PC-9 (cell line): ENCODE measurements at regions not wholly inside any gene's neighbourhood (a gene's known extent, or its start where the extent isn't known, plus 50 kb on each side); places are given as distances from the start of the nearest gene placed in this dataset.

Source experiments
- BruUV-seq: library from RNA; stranded (reverse); fragments of 400-500 nt; replicated peaks from 2 replicates; lab custom pipeline; 2021; lab: Mats Ljungman, UMichigan
- CTCF ChIA-PET: fragments of 300-600 bp; sonication (Branson Sonifier 250); formaldehyde crosslinking; loops from one replicate; lab custom pipeline; 2022; ENCODE audit warnings: antibody characterized with exemption; lab: Charles Lee
- POLR2A ChIA-PET: fragments of 300-600 bp; sonication (Branson Sonifier 250); formaldehyde crosslinking; loops from one replicate; lab custom pipeline; 2022; ENCODE audit warnings: antibody characterized with exemption; ENCODE audit not compliant: unreplicated experiment; lab: Charles Lee
- DNase-seq, 2 experiments: peaks; one replicate each; pipeline versions ENCODE4 v3.0.0 to v3.0.0-alpha.2; 2015 to 2022; ENCODE audit warnings: mixed read lengths in 1 of 2
- H2AFZ ChIP-seq: fragments of 200-600 bp; sonication (generic); 2 replicates; pipeline ENCODE4 v1.8.1; 2017; ENCODE audit warnings: antibody characterized with exemption
- H3F3A ChIP-seq: fragments of 200-600 bp; sonication (generic); 2 replicates; pipeline ENCODE4 v1.8.1; 2017; ENCODE audit warnings: antibody characterized with exemption, mild to moderate bottlenecking, low read depth; ENCODE audit not compliant: insufficient read depth
- H3K27ac ChIP-seq: fragments of 200-600 bp; sonication (generic); 2 replicates; pipeline ENCODE4 v1.6.1; 2016; ENCODE audit warnings: mixed run types
- H3K27me3 ChIP-seq: fragments of 200-600 bp; sonication (generic); 2 replicates; pipeline ENCODE4 v1.6.1; 2016; ENCODE audit warnings: low read depth, mixed run types; ENCODE audit not compliant: insufficient read depth
- H3K36me3 ChIP-seq: fragments of 200-600 bp; sonication (generic); 2 replicates; pipeline ENCODE4 v1.6.1; 2016; ENCODE audit warnings: low read depth, mixed run types
- H3K4me1 ChIP-seq: fragments of 200-600 bp; sonication (generic); replicated peaks from 2 replicates; pipeline ENCODE4 v1.6.1; 2016; ENCODE audit warnings: mixed run types; ENCODE audit not compliant: insufficient read depth
- H3K4me2 ChIP-seq: fragments of 200-600 bp; sonication (generic); 2 replicates; pipeline ENCODE4 v1.6.1; 2017; ENCODE audit warnings: mixed run types
- H3K4me3 ChIP-seq: fragments of 200-600 bp; sonication (generic); 2 replicates; pipeline ENCODE4 v1.6.1; 2016; ENCODE audit warnings: mixed run types
- H3K79me2 ChIP-seq: fragments of 200-600 bp; sonication (generic); 2 replicates; pipeline ENCODE4 v1.6.1; 2017; ENCODE audit warnings: low read depth, mixed run types
- H3K9me2 ChIP-seq: fragments of 200-600 bp; sonication (generic); 2 replicates; pipeline ENCODE4 v1.8.1; 2017; ENCODE audit warnings: mild to moderate bottlenecking; ENCODE audit not compliant: insufficient read depth
- H3K9me3 ChIP-seq: fragments of 200-600 bp; sonication (generic); 2 replicates; pipeline ENCODE4 v1.8.1; 2016; ENCODE audit warnings: low read depth; ENCODE audit not compliant: insufficient read depth
- H4K20me1 ChIP-seq: fragments of 200-600 bp; sonication (generic); 2 replicates; pipeline ENCODE4 v1.8.1; 2017; ENCODE audit not compliant: insufficient read depth
- EZH2 ChIP-seq: fragments of 200-600 bp; sonication (generic); IDR thresholded peaks from 2 replicates; pipeline ENCODE4 v1.8.0; 2017; ENCODE audit warnings: antibody characterized with exemption, low read depth
- intact Hi-C: fragments of 100-400 bp; cut with micrococcal nuclease; formaldehyde crosslinking; loops from one replicate; pipeline ENCODE4 v1.10.0; 2022; ENCODE audit not compliant: unreplicated experiment
- TF ChIP-seq, protein P1 (sequence below): fragments of 200-600 bp; sonication (generic); conservative IDR thresholded peaks from 2 replicates; pipeline ENCODE4 v1.6.1; 2017; ENCODE audit warnings: mixed run types, antibody characterized with exemption, mild to moderate bottlenecking, moderate library complexity

- Histone ChIP-seq H3K79me2 (no peaks in the 10 kb centered on the region), H3K4me3 (no peak overlapping the region), H3K27ac (no peak overlapping the region), H3K4me2 (no peak overlapping the region), H2AFZ (no peak overlapping the region), H3K9me3 (no peaks in the 10 kb centered on the region), H3K4me1 (no peaks in the 10 kb centered on the region), H3K36me3 (no peaks in the 10 kb centered on the region), H4K20me1 (no peaks in the 10 kb centered on the region), H3K27me3 (peaks cover 69% of the 10 kb centered on the region), H3F3A (no peaks in the 10 kb centered on the region), H3K9me2 (no peaks in the 10 kb centered on the region)
- DNase-seq = no peak
- ChIA-PET CTCF (no interaction called here), POLR2A (no interaction called here)
- no TSS peak for BruUV-seq
- intact Hi-C loops = no loop called here
- TF ChIP-seq, protein P1, sequence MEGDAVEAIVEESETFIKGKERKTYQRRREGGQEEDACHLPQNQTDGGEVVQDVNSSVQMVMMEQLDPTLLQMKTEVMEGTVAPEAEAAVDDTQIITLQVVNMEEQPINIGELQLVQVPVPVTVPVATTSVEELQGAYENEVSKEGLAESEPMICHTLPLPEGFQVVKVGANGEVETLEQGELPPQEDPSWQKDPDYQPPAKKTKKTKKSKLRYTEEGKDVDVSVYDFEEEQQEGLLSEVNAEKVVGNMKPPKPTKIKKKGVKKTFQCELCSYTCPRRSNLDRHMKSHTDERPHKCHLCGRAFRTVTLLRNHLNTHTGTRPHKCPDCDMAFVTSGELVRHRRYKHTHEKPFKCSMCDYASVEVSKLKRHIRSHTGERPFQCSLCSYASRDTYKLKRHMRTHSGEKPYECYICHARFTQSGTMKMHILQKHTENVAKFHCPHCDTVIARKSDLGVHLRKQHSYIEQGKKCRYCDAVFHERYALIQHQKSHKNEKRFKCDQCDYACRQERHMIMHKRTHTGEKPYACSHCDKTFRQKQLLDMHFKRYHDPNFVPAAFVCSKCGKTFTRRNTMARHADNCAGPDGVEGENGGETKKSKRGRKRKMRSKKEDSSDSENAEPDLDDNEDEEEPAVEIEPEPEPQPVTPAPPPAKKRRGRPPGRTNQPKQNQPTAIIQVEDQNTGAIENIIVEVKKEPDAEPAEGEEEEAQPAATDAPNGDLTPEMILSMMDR = no peak
- no peak for TF ChIP-seq EZH2
These were observed 257.6 kb downstream of the CBLN1 start for GRCh38 chr16:49024016-49024415.

DNA sequence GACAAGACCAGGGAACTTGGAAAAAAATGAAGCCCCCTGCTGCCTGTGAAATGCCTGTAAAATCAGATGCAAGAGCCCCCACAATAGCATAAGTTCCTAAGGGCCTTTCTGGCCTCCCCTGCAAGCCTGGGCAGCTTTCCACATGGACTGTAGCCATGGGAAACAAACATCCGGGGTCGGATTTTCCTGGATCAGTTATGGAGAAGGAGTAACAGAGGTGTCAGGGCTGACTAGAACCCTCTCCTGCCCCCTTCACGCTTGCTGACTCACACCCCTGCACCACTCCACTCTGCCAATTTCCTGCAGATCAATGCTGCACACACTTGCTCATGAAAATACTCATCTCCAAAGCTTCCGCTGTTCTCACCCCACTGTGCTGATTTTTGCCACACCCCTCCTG lies 258.6 kb downstream of the CBLN1 start:
- no TSS peak for BruUV-seq
- TF ChIP-seq, protein P1 = no peak
- no peak for TF ChIP-seq EZH2
- Histone ChIP-seq H3K4me1 (no peaks in the 10 kb centered on the region), H3K79me2 (no peaks in the 10 kb centered on the region), H3K9me3 (no peaks in the 10 kb centered on the region), H3K4me3 (no peak overlapping the region), H3K4me2 (no peak overlapping the region), H3F3A (no peaks in the 10 kb centered on the region), H3K36me3 (no peaks in the 10 kb centered on the region), H4K20me1 (no peaks in the 10 kb centered on the region), H3K9me2 (no peaks in the 10 kb centered on the region), H3K27me3 (peaks cover 68% of the 10 kb centered on the region), H3K27ac (no peak overlapping the region), H2AFZ (no peak overlapping the region)
- intact Hi-C loops = no loop called here
- POLR2A ChIA-PET = no interaction called here
- no peak for DNase-seq
- CTCF ChIA-PET = interaction anchor here (0.6 kb wide), 1 partner anchor 149 kb away, joined by 4 read pairs; no protein-coding TSS in a partner anchor

GRCh38 chr16:49022351-49022963 lies 259.2 kb downstream of the CBLN1 start:
- no peak overlapping the region for H3K4me3 ChIP-seq
- no peaks in the 10 kb centered on the region for H3F3A ChIP-seq
- no peak overlapping the region for H2AFZ ChIP-seq
- intact Hi-C loops = no loop called here
- BruUV-seq = no TSS peak
- H3K27me3 ChIP-seq = peaks cover 66% of the 10 kb centered on the region
- POLR2A ChIA-PET = no interaction called here
- no peaks in the 10 kb centered on the region for H4K20me1 ChIP-seq
- no peak overlapping the region for H3K4me2 ChIP-seq
- no peaks in the 10 kb centered on the region for H3K9me2 ChIP-seq
- H3K36me3 ChIP-seq = no peaks in the 10 kb centered on the region
- no peak overlapping the region for H3K27ac ChIP-seq
- H3K79me2 ChIP-seq = no peaks in the 10 kb centered on the region
- no peaks in the 10 kb centered on the region for H3K4me1 ChIP-seq
- DNase-seq = no peak
- CTCF ChIA-PET = interaction anchor here (0.6 kb wide), 1 partner anchor 148 kb away, joined by 4 read pairs; no protein-coding TSS in a partner anchor
- H3K9me3 ChIP-seq = no peaks in the 10 kb centered on the region
- no peak for TF ChIP-seq EZH2
- TF ChIP-seq, protein P1 = no peak
